ENCODE measurements at regions not wholly inside any gene's neighbourhood (a gene's known extent, or its start where the extent isn't known, plus 50 kb on each side); places are given as distances from the start of the nearest gene placed in this dataset.

GRCh38 chr11:56932572-56933220 lies 56.0 kb upstream of the OR5AK2 start:
- DNase-seq = no peak

GRCh38 chr11:56923116-56923515 lies 65.6 kb upstream of the OR5AK2 start:
- no peak for DNase-seq

- DNase-seq = no peak
Observed at GRCh38 chr11:56922421-56922820, 66.3 kb upstream of the OR5AK2 start.

GRCh38 chr11:56917708-56918400 lies 70.9 kb upstream of the OR5AK2 start:
- DNase-seq = no peak

- no peak for DNase-seq
Observed at GRCh38 chr11:56916587-56916986, 72.1 kb upstream of the OR5AK2 start.

GRCh38 chr11:56916162-56916561 lies 72.6 kb upstream of the OR5AK2 start:
- no peak for DNase-seq

GRCh38 chr11:56911312-56911711 lies 77.4 kb upstream of the OR5AK2 start:
- DNase-seq = no peak

- no peak for DNase-seq
Observed at GRCh38 chr11:56910785-56911184, 77.9 kb upstream of the OR5AK2 start.

- DNase-seq = no peak
Observed at GRCh38 chr11:56910046-56910773, 78.5 kb upstream of the OR5AK2 start.

GRCh38 chr11:56909563-56909962 lies 79.2 kb upstream of the OR5AK2 start:
- DNase-seq = no peak

GRCh38 chr11:56909080-56909479 lies 79.6 kb upstream of the OR5AK2 start:
- no peak for DNase-seq

- no peak for DNase-seq
Observed at GRCh38 chr11:56906683-56907148, 82.0 kb upstream of the OR5AK2 start.

- DNase-seq = no peak
Observed at GRCh38 chr11:56905936-56906335, 82.8 kb upstream of the OR5AK2 start.

- no peak for DNase-seq
Observed at GRCh38 chr11:56905442-56905841, 83.3 kb upstream of the OR5AK2 start.

GRCh38 chr11:56898856-56899255 lies 89.9 kb upstream of the OR5AK2 start:
- no peak for DNase-seq

GRCh38 chr11:56890584-56891305 lies 98.0 kb upstream of the OR5AK2 start:
- DNase-seq = no peak

GRCh38 chr11:56889986-56890385 lies 98.7 kb upstream of the OR5AK2 start:
- DNase-seq = no peak

- DNase-seq = no peak
Observed at GRCh38 chr11:56887940-56888339, 100.8 kb upstream of the OR5AK2 start.

- no peak for DNase-seq
Observed at GRCh38 chr11:56886455-56886854, 102.3 kb upstream of the OR5AK2 start.

- DNase-seq = no peak
Observed at GRCh38 chr11:56885854-56886253, 102.9 kb upstream of the OR5AK2 start.

GRCh38 chr11:56885177-56885576 lies 103.5 kb upstream of the OR5AK2 start:
- no peak for DNase-seq

- DNase-seq = no peak
Observed at GRCh38 chr11:56883371-56883987, 105.2 kb upstream of the OR5AK2 start.

Measured in NCI-H1694 (cell line).